Ishikawa (cell line): ENCODE measurements at regions not wholly inside any gene's neighbourhood (a gene's known extent, or its start where the extent isn't known, plus 50 kb on each side); places are given as distances from the start of the nearest gene placed in this dataset.

ENCODE experiments used
- CEBPB ChIP-seq: IDR thresholded peaks from 2 replicates; pipeline ENCODE4 v1.6.1; 2012
- CREB1 ChIP-seq: IDR thresholded peaks from 2 replicates; pipeline ENCODE4 v1.6.1; 2012; ENCODE audit warnings: low read depth
- EGR1 ChIP-seq: IDR thresholded peaks from 2 replicates; pipeline ENCODE4 v1.6.1; 2012
- EP300 ChIP-seq: IDR thresholded peaks from 2 replicates; pipeline ENCODE4 v1.6.1; 2012; ENCODE audit warnings: borderline replicate concordance
- FOXM1 ChIP-seq: IDR thresholded peaks from 2 replicates; pipeline ENCODE4 v1.6.1; 2012; ENCODE audit warnings: low read depth, borderline replicate concordance
- RAD21 ChIP-seq: IDR thresholded peaks from 2 replicates; pipeline ENCODE4 v1.6.1; 2012; ENCODE audit warnings: low read depth
- YY1 ChIP-seq: IDR thresholded peaks from 2 replicates; pipeline ENCODE4 v1.6.1; 2012; ENCODE audit warnings: low read depth
- ZBTB7A ChIP-seq: IDR thresholded peaks from 2 replicates; pipeline ENCODE4 v1.6.1; 2012; ENCODE audit warnings: low read depth
- TF ChIP-seq, protein P1 (sequence below): IDR thresholded peaks from 2 replicates; pipeline ENCODE4 v1.6.1; 2012
- TF ChIP-seq, protein P2 (sequence below): IDR thresholded peaks from 2 replicates; pipeline ENCODE4 v1.6.1; 2012; ENCODE audit warnings: low read depth, mild to moderate bottlenecking
- TF ChIP-seq, protein P3 (sequence below): IDR thresholded peaks from 2 replicates; pipeline ENCODE4 v1.6.1; 2012

DNA sequence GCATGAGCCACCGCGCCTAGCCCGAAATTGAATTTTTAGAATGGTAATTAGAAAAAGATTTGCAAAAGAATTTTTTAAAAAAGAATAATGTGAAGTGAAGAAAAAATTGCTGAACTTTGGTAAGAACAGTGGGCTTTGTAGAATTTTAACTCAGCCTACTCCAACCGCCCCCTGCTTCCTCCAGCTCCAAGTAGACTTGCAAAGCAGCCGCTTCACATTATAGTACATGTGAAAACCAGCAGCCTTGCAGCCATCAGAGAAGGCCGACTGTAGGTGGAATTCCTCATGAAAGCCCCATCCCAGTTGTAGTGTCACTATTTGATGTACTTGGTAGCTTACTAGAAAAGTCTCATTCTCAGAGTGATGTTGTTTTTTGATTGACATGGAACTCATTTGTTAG, 835.6 kb downstream of the TBC1D32 start:
- TF ChIP-seq, protein P1, sequence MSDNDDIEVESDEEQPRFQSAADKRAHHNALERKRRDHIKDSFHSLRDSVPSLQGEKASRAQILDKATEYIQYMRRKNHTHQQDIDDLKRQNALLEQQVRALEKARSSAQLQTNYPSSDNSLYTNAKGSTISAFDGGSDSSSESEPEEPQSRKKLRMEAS: no peak
- TF ChIP-seq EP300: no peak
- TF ChIP-seq CEBPB: no peak
- TF ChIP-seq, protein P2, sequence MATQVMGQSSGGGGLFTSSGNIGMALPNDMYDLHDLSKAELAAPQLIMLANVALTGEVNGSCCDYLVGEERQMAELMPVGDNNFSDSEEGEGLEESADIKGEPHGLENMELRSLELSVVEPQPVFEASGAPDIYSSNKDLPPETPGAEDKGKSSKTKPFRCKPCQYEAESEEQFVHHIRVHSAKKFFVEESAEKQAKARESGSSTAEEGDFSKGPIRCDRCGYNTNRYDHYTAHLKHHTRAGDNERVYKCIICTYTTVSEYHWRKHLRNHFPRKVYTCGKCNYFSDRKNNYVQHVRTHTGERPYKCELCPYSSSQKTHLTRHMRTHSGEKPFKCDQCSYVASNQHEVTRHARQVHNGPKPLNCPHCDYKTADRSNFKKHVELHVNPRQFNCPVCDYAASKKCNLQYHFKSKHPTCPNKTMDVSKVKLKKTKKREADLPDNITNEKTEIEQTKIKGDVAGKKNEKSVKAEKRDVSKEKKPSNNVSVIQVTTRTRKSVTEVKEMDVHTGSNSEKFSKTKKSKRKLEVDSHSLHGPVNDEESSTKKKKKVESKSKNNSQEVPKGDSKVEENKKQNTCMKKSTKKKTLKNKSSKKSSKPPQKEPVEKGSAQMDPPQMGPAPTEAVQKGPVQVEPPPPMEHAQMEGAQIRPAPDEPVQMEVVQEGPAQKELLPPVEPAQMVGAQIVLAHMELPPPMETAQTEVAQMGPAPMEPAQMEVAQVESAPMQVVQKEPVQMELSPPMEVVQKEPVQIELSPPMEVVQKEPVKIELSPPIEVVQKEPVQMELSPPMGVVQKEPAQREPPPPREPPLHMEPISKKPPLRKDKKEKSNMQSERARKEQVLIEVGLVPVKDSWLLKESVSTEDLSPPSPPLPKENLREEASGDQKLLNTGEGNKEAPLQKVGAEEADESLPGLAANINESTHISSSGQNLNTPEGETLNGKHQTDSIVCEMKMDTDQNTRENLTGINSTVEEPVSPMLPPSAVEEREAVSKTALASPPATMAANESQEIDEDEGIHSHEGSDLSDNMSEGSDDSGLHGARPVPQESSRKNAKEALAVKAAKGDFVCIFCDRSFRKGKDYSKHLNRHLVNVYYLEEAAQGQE: no peak
- no peak for TF ChIP-seq CREB1
- TF ChIP-seq YY1: no peak
- TF ChIP-seq ZBTB7A: no peak
- TF ChIP-seq FOXM1: no peak
- TF ChIP-seq RAD21: no peak
- TF ChIP-seq EGR1: no peak
- TF ChIP-seq, protein P3, sequence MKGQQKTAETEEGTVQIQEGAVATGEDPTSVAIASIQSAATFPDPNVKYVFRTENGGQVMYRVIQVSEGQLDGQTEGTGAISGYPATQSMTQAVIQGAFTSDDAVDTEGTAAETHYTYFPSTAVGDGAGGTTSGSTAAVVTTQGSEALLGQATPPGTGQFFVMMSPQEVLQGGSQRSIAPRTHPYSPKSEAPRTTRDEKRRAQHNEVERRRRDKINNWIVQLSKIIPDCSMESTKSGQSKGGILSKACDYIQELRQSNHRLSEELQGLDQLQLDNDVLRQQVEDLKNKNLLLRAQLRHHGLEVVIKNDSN: no peak
